Smooth muscle cell (in vitro differentiated cells): ENCODE measurements at regions not wholly inside any gene's neighbourhood (a gene's known extent, or its start where the extent isn't known, plus 50 kb on each side); places are given as distances from the start of the nearest gene placed in this dataset.

Source experiments
- DNase-seq: peaks from one replicate; lab custom pipeline; 2025; ENCODE audit not compliant: unreplicated experiment; lab: John Stamatoyannopoulos, UW
- H2AFZ ChIP-seq: fragments of 200-600 bp; sonication (generic); 2 replicates; pipeline ENCODE4 v1.6.0; 2016; ENCODE audit warnings: antibody characterized with exemption, low read depth, mild to moderate bottlenecking
- H3F3A ChIP-seq: fragments of 200-600 bp; sonication (generic); 2 replicates; pipeline ENCODE4 v1.6.0; 2017; ENCODE audit warnings: antibody characterized with exemption, low read depth
- H3K27ac ChIP-seq: fragments of 200-600 bp; sonication (generic); 2 replicates; pipeline ENCODE4 v1.5.1; 2016; ENCODE audit warnings: low read depth, mild to moderate bottlenecking
- H3K27me3 ChIP-seq: fragments of 200-600 bp; sonication (generic); 2 replicates; pipeline ENCODE4 v1.6.1; 2016; ENCODE audit warnings: low read depth, mild to moderate bottlenecking
- H3K36me3 ChIP-seq: fragments of 200-600 bp; sonication (generic); 2 replicates; pipeline ENCODE4 v1.5.1; 2016; ENCODE audit warnings: low read depth
- H3K4me1 ChIP-seq: fragments of 200-600 bp; sonication (generic); 2 replicates; pipeline ENCODE4 v1.5.1; 2016; ENCODE audit warnings: low read depth
- H3K4me2 ChIP-seq: fragments of 200-600 bp; sonication (generic); 2 replicates; pipeline ENCODE4 v1.6.0; 2016; ENCODE audit warnings: mild to moderate bottlenecking
- H3K4me3 ChIP-seq: fragments of 200-600 bp; sonication (generic); 2 replicates; pipeline ENCODE4 v1.5.1; 2016; ENCODE audit warnings: mild to moderate bottlenecking
- H3K79me2 ChIP-seq: fragments of 200-600 bp; sonication (generic); 2 replicates; pipeline ENCODE4 v1.6.0; 2016; ENCODE audit warnings: low read depth, mild to moderate bottlenecking
- H3K9ac ChIP-seq: fragments of 200-600 bp; sonication (generic); 2 replicates; pipeline ENCODE4 v1.6.0; 2016; ENCODE audit warnings: low read depth
- H3K9me3 ChIP-seq: fragments of 200-600 bp; sonication (generic); replicated peaks from 2 replicates; pipeline ENCODE4 v1.5.1; 2016; ENCODE audit warnings: low read depth
- H4K20me1 ChIP-seq: fragments of 200-600 bp; sonication (generic); 2 replicates; pipeline ENCODE4 v1.6.0; 2016; ENCODE audit warnings: low read depth
- WGBS: methylation state at CpG from one replicate; pipeline ENCODE4 v1.1.7; 2016; ENCODE audit warnings: low lambda C conversion rate; 5-methylcytosine and 5-hydroxymethylcytosine counted together
- TF ChIP-seq, protein P1 (sequence below): fragments of 200-600 bp; sonication (generic); IDR thresholded peaks from 2 replicates; pipeline ENCODE4 v1.5.1; 2017; ENCODE audit warnings: borderline replicate concordance, mild to moderate bottlenecking, antibody characterized with exemption; ENCODE audit not compliant: insufficient read depth, poor library complexity, severe bottlenecking

DNA sequence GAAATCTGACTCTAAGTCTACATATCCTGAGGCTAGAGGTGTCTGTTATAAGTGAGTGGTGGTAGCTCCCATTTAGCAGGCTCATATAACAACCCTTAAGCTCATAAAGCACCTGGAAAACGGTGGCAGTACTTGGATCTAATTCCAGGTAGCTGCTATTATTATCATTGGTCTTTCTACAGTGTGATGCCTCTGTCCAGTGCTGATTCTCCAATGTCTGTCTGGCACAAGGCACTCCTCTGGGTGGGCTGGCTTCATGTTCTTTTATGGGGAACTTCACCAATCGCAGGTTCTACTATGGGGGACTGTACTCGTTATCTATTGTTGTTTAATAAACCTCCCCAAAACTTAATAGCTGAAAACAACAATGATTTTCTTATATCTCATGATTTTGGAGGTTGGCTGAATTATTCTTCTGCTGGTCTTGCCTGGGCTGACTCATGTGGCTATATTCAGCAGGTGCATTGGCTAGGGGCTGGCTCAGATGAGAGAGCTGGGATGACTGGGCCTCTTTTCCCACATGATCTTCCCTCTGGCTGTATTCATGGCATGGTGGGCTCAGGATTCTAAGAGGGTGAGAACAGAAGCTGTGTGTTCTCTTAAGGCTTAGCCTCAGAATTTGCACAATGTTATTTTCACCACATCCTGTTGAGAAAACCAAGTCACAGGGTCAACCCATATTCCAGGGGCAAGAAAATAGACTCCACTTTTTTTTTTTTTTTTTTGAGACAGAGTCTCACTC, 93.0 kb upstream of the PCGF5 start:
- no peak for DNase-seq
- Histone ChIP-seq H3K36me3 (no peaks in the 10 kb centered on the region), H3K4me1 (peaks cover 8% of the 10 kb centered on the region), H3K4me2 (no peak overlapping the region), H3K9ac (no peak overlapping the region), H3F3A (no peaks in the 10 kb centered on the region), H2AFZ (no peak overlapping the region), H3K9me3 (no peaks in the 10 kb centered on the region), H3K79me2 (no peaks in the 10 kb centered on the region), H4K20me1 (no peaks in the 10 kb centered on the region), H3K27ac (no peak overlapping the region), H3K4me3 (no peak overlapping the region), H3K27me3 (no peaks in the 10 kb centered on the region)
- TF ChIP-seq, protein P1, sequence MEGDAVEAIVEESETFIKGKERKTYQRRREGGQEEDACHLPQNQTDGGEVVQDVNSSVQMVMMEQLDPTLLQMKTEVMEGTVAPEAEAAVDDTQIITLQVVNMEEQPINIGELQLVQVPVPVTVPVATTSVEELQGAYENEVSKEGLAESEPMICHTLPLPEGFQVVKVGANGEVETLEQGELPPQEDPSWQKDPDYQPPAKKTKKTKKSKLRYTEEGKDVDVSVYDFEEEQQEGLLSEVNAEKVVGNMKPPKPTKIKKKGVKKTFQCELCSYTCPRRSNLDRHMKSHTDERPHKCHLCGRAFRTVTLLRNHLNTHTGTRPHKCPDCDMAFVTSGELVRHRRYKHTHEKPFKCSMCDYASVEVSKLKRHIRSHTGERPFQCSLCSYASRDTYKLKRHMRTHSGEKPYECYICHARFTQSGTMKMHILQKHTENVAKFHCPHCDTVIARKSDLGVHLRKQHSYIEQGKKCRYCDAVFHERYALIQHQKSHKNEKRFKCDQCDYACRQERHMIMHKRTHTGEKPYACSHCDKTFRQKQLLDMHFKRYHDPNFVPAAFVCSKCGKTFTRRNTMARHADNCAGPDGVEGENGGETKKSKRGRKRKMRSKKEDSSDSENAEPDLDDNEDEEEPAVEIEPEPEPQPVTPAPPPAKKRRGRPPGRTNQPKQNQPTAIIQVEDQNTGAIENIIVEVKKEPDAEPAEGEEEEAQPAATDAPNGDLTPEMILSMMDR: no peak
- WGBS: 76% methylated on average over 3 of the region's 3 CpGs

DNA sequence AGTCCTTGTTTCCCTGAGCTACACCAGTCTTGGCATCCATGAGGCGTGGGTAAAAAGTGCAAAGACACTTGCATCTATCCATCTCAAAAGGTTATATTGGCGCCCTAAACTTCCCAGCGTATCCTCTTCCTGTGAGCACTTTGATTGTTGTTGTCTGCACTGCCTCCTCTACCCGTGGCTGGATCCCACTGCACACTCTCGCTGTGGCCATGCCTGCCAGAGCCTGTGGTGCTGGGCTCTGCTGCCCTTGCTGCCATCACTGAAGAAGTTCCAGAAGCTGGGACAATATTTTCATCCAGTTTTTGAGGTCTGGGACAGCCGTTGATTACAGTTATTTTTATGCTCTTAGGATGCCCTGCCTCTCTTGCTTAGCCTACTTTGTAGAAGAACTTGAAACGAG, 85.3 kb upstream of the PCGF5 start:
- no peak overlapping the region for H3K9ac ChIP-seq
- no peaks in the 10 kb centered on the region for H3K4me1 ChIP-seq
- TF ChIP-seq, protein P1: no peak
- H3K4me3 ChIP-seq: no peak overlapping the region
- no peak overlapping the region for H3K4me2 ChIP-seq
- no peaks in the 10 kb centered on the region for H3K36me3 ChIP-seq
- H3K9me3 ChIP-seq: no peaks in the 10 kb centered on the region
- no peak overlapping the region for H2AFZ ChIP-seq
- no peak for DNase-seq
- H4K20me1 ChIP-seq: no peaks in the 10 kb centered on the region
- whole genome bisulfite sequencing: 89% methylated on average over 7 of the region's 7 CpGs
- H3K27ac ChIP-seq: no peak overlapping the region
- H3K27me3 ChIP-seq: no peaks in the 10 kb centered on the region
- H3K79me2 ChIP-seq: no peaks in the 10 kb centered on the region
- no peaks in the 10 kb centered on the region for H3F3A ChIP-seq

DNA sequence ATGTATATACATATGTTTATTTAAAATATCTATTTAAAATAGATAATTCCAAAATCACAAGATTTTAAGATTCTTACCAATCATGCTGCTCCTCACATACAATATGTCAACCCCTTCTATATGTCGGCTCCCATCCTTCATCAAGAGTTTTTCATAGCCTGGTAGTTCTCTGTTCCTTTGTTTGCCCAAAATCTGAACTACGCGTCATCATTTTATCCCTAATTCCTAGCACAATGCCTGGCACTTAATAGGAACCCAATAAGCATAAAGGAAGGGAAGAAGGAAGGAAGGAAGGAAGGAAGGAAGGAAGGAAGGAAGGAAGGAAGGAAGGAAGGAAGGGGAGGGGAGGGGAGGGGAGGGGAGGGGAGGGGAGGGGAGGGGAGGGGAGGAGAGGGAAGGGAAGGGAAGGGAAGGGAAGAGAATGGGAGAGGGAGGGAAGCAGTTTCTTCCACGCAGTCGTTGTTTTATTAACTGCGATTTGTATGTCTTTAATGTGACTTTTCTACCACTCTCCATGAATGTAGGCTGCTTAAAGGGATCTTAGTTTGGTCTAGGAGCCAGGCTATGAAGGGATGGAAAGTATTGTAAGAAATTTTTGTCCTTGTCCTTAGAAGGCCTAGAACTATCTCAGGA, 83.3 kb upstream of the PCGF5 start:
- Histone ChIP-seq H3K4me2 (no peak overlapping the region), H3K9ac (no peak overlapping the region), H3K27me3 (no peaks in the 10 kb centered on the region), H3K36me3 (no peaks in the 10 kb centered on the region), H3K4me1 (no peaks in the 10 kb centered on the region), H2AFZ (no peak overlapping the region), H3K9me3 (no peaks in the 10 kb centered on the region), H3K79me2 (no peaks in the 10 kb centered on the region), H3K27ac (no peak overlapping the region), H4K20me1 (no peaks in the 10 kb centered on the region), H3F3A (no peaks in the 10 kb centered on the region), H3K4me3 (no peak overlapping the region)
- WGBS: 92% methylated on average over 6 of the region's 6 CpGs
- no peak for DNase-seq
- TF ChIP-seq, protein P1: no peak

DNA sequence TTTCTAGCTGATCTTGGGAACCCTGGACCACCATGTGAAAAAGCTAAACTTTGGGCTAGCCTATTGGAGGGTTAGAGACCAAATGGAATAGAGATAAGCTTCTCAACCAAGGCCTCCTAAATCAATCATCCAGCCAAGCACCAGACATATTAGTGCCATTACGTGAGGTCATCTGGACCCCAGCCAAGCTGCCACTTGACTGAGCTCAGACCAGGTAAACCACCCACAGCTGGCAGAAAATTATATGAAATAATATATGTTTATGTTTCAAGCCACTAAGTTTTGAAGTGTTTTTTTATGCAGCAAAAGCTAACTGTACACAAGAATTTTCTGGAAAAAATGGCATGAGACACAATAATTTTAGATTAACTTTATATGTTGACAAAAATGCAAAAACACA, 82.6 kb upstream of the PCGF5 start:
- Histone ChIP-seq H3K9me3 (no peaks in the 10 kb centered on the region), H3K9ac (no peak overlapping the region), H3K4me1 (no peaks in the 10 kb centered on the region), H3K36me3 (no peaks in the 10 kb centered on the region), H3K27me3 (no peaks in the 10 kb centered on the region), H3K4me2 (no peak overlapping the region), H2AFZ (no peak overlapping the region), H4K20me1 (no peaks in the 10 kb centered on the region), H3K27ac (no peak overlapping the region), H3K4me3 (no peak overlapping the region), H3K79me2 (no peaks in the 10 kb centered on the region), H3F3A (no peaks in the 10 kb centered on the region)
- DNase-seq: no peak
- WGBS: 85% methylated on average over 1 of the region's 1 CpG
- TF ChIP-seq, protein P1: no peak
